ENCODE measurements at regions not wholly inside any gene's neighbourhood (a gene's known extent, or its start where the extent isn't known, plus 50 kb on each side); places are given as distances from the start of the nearest gene placed in this dataset.

GRCh38 chr4:176843710-176844109, 51.0 kb upstream of the VEGFC start:
- DNase-seq (ENCODE audit: low spot score in 2 of 2), result no peak
- 57 to 60% methylated on average over 3 of the region's 3 CpGs for WGBS, 2 donors
- no peak overlapping the region for H3K4me3 ChIP-seq (ENCODE audit: low read depth, poor library complexity, severe bottlenecking)
- intact Hi-C loops (cut with DNase I; ENCODE audit: low total_unique reads), result no loop called here
- TF ChIP-seq POLR2A (IDR thresholded peaks at IDR 0.05), result no peak
- no peak for TF ChIP-seq CTCF (IDR thresholded peaks at IDR 0.05)

GRCh38 chr4:176844448-176844847, 51.7 kb upstream of the VEGFC start:
- DNase-seq (ENCODE audit: low spot score in 2 of 2), result no peak
- intact Hi-C loops (cut with DNase I; ENCODE audit: low total_unique reads), result no loop called here
- TF ChIP-seq POLR2A (IDR thresholded peaks at IDR 0.05) (no peak), CTCF (IDR thresholded peaks at IDR 0.05) (no peak)
- 95% methylated on average over 4 of the region's 4 CpGs for WGBS, 2 donors
- no peak overlapping the region for H3K4me3 ChIP-seq (ENCODE audit: low read depth, poor library complexity, severe bottlenecking)

GRCh38 chr4:176845636-176846035, 52.9 kb upstream of the VEGFC start:
- intact Hi-C loops (cut with DNase I; ENCODE audit: low total_unique reads), result no loop called here
- 80 to 83% methylated on average over 2 of the region's 2 CpGs for WGBS, 2 donors
- no peak for TF ChIP-seq CTCF (IDR thresholded peaks at IDR 0.05)
- TF ChIP-seq POLR2A (IDR thresholded peaks at IDR 0.05), result no peak
- no peak for DNase-seq (ENCODE audit: low spot score in 2 of 2)
- H3K4me3 ChIP-seq (ENCODE audit: low read depth, poor library complexity, severe bottlenecking), result no peak overlapping the region

GRCh38 chr4:176849076-176849475, 56.4 kb upstream of the VEGFC start:
- H3K4me3 ChIP-seq (ENCODE audit: low read depth, poor library complexity, severe bottlenecking), result no peak overlapping the region
- intact Hi-C loops (cut with DNase I; ENCODE audit: low total_unique reads), result no loop called here
- no peak for DNase-seq (ENCODE audit: low spot score in 2 of 2)
- TF ChIP-seq POLR2A (IDR thresholded peaks at IDR 0.05) (no peak), CTCF (IDR thresholded peaks at IDR 0.05) (no peak)

GRCh38 chr4:176850436-176850835, 57.7 kb upstream of the VEGFC start:
- TF ChIP-seq POLR2A (IDR thresholded peaks at IDR 0.05), result no peak
- TF ChIP-seq CTCF (IDR thresholded peaks at IDR 0.05), result no peak
- DNase-seq (ENCODE audit: low spot score in 2 of 2), result no peak
- intact Hi-C loops (cut with DNase I; ENCODE audit: low total_unique reads), result no loop called here
- H3K4me3 ChIP-seq (ENCODE audit: low read depth, poor library complexity, severe bottlenecking), result no peak overlapping the region
- 65 to 67% methylated on average over 2 of the region's 2 CpGs for WGBS, 2 donors

- WGBS, 2 donors, result 44 to 69% methylated on average over 2 of the region's 2 CpGs
- intact Hi-C loops (cut with DNase I; ENCODE audit: low total_unique reads), result no loop called here
- no peak overlapping the region for H3K4me3 ChIP-seq (ENCODE audit: low read depth, poor library complexity, severe bottlenecking)
- no peak for TF ChIP-seq CTCF (IDR thresholded peaks at IDR 0.05)
- TF ChIP-seq POLR2A (IDR thresholded peaks at IDR 0.05), result no peak
- no peak for DNase-seq (ENCODE audit: low spot score in 2 of 2)
Measured at GRCh38 chr4:176856421-176856820, 63.7 kb upstream of the VEGFC start.
